ENCODE measurements at regions not wholly inside any gene's neighbourhood (a gene's known extent, or its start where the extent isn't known, plus 50 kb on each side); places are given as distances from the start of the nearest gene placed in this dataset.
"Not testable (repeated sequence)": the region's sequence is repeated elsewhere in the genome, so short reads cannot be mapped to it uniquely, and the experiment has no call there.

DNA sequence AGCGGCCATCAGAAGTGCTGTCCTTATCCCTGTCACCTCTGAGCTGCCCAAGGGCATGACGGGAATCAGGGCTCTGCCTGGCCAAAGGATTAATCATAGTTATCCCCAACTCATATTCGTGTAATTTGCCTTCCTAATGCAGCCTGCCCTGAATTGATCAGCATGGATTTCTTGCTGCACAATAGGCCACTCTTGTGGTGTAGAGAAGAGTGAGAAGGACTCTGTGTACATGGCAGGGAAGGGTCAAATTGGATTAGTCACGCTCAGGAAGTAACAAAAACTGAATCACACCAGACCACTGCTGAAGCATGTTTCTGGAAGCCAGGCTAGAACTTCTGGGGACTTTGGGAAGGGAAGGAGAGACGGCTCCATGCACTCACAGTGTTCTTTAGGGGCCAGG, 227.0 kb downstream of the BUB3 start:
- DNase-seq: no peak

- no peak for DNase-seq
These were observed 228.3 kb downstream of the BUB3 start for GRCh38 chr10:123382491-123382890.

- DNase-seq: no peak
These were observed 231.4 kb downstream of the BUB3 start for GRCh38 chr10:123385508-123386080.

DNA sequence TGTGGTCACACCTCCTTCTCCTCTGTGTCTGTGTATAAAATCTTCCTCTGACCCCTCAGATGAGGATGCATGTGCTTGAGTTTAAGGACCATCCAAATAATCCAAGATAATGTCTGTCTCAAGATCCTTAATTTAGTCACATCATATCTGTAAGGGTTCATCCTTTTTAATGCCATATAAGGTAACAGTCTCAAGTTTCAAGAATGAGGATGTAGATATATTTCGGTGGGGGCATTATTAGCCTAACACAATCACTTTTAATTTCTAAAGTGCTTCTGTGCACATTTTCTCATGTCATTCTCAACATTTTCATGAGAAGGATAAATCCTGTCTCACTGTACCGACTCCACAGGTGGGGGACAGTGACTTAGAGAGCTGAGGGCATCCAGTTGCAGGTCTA, 235.3 kb downstream of the BUB3 start:
- DNase-seq: no peak

GRCh38 chr10:123390332-123390731, 236.1 kb downstream of the BUB3 start:
- DNase-seq: no peak

DNA sequence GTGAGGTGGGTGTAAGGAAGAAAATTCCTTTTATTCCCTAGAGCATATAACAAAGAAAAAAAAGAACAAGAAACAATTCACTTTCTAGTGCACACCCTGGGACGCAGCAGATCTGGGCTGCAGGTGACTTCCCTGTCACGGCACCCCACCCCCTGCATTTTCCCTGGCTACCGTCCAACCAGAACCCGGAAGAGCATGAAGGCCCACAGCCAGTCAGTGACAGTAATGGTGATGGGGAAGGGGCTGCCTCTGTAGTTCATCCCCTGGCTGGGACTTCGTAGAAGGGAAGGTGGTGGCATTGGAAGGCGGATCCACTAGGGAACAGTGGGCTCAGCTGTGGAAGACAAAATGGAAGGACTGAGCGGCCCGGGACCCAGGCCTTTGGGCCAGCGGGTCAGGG, 236.7 kb downstream of the BUB3 start:
- no peak for DNase-seq

- no peak for DNase-seq
These were observed 237.2 kb downstream of the BUB3 start for GRCh38 chr10:123391275-123392028.

- DNase-seq: no peak
These were observed 238.2 kb downstream of the BUB3 start for GRCh38 chr10:123392182-123392963.

- DNase-seq: no peak
These were observed 239.0 kb downstream of the BUB3 start for GRCh38 chr10:123393170-123393569.

GRCh38 chr10:123394382-123394781, 240.2 kb downstream of the BUB3 start:
- DNase-seq: no peak

GRCh38 chr10:123395234-123395633, 241.0 kb downstream of the BUB3 start:
- DNase-seq: not testable (repeated sequence)

GRCh38 chr10:123395906-123396305, 241.7 kb downstream of the BUB3 start:
- DNase-seq: no peak

GRCh38 chr10:123398180-123398591, 244.0 kb downstream of the BUB3 start:
- no peak for DNase-seq

- DNase-seq: no peak
These were observed 244.6 kb downstream of the BUB3 start for GRCh38 chr10:123398756-123399155.

DNA sequence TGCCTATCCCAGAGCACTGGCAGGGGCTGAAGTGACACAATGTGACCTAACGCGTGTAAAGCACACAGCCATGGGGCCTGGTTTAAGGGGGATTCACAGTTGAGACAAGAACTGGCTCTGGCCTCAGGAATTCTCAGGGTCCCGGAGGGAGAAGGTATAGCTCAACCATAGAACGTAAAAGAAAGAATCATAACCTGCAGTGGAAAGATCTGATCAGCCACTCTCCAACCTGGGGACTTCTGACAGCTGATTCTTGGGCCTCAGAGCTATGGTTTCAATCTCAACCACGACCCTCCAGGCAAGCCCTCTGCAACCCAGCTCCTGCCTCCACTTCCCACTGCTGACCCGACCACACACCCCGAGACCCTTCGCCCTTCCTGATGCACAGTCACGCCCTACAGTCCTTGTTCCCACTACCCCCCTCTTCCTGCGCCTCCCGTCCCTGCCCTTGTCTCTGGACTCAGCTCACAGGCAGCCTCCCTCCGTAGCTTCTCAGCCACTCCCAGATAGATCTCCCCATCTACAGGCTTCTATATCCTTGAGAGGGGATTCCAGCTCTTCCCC, 245.2 kb downstream of the BUB3 start:
- no peak for DNase-seq

- DNase-seq: no peak
These were observed 247.8 kb downstream of the BUB3 start for GRCh38 chr10:123402021-123402420.

DNA sequence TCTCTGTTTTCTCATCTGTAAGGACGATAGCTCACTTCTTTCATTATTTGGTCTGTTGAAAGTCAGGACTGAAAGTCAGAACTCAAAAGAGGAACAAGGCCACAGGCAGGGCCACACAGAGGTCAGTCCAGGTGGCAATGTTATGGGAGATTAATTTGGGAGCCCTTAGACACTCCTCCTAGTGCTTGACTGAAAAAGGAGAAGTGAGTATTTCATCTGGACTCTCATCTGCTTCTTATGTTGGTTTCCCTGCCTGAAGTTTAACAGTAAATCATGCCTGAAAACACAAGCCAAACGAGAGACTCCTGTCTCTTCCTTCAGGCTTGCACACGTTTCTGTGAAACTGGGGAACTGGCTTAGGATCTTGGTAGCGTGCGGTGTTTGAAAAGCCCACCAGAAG, 248.5 kb downstream of the BUB3 start:
- DNase-seq: no peak

DNA sequence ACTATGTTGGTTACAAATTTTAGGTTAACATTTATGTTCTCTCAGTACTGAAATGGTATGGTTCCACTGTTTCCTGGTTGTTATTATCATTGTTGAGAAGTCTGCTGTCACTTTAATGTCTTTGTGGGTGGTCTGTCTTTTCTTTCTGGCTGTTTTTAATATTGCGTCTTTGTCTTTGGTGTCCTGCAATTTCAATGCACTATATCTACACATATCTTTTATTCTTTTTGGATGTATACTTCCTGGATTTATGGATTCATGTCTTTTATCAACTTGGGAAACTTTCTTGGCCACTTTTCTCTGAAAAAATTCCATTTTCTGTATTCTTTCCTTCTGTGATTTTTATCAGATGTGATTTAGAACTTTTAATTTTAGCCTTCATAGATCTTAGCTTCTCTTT, 250.2 kb downstream of the BUB3 start:
- DNase-seq: no peak

- no peak for DNase-seq
These were observed 254.5 kb downstream of the BUB3 start for GRCh38 chr10:123408660-123409059.

GRCh38 chr10:123409426-123409825, 255.2 kb downstream of the BUB3 start:
- no peak for DNase-seq

- DNase-seq: no peak
These were observed 255.7 kb downstream of the BUB3 start for GRCh38 chr10:123409884-123410283.

DNA sequence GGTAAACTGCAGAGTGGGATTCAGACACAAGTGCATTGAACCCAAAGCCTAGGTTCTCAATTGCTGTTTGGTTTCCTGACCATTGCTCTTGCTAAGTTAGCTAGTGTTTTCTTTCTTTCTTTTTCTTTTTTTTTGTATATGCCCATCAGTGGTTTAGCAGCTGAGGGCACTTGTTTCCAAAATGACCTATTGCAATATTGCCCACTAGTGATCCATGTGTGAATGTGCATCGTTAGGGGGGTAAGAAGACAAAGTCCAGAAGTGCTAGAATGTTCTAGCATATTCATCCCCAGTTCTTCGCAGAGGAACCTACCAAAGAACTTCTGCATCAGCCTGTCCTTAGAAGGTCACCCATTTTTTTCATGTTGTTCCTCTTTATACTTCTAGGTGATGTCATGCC, 252.8 kb upstream of the GPR26 start:
- DNase-seq: no peak

DNA sequence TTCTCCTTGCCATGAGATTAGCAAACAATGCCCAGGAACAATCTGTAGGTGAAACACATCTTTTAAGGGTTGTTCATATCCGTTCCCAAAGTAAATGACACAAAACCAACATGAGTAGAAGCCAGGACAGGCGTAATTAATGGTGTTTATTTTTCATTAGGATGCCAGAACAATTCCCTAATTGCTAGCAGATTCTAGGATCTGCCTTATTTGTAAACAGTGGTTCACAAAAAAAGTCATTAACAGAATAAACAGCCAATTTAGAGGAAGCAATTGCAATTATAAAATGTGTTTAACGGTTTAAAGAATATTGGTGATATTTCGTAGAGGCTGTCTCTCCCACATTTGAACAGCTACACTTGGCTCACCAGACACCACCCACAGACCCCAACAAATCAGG, 250.6 kb upstream of the GPR26 start:
- no peak for DNase-seq

- DNase-seq: no peak
These were observed 248.7 kb upstream of the GPR26 start for GRCh38 chr10:123417414-123417813.
